UCSD-AML1 (cell line): ENCODE measurements at regions not wholly inside any gene's neighbourhood (a gene's known extent, or its start where the extent isn't known, plus 50 kb on each side); places are given as distances from the start of the nearest gene placed in this dataset.
"Not testable (repeated sequence)": the region's sequence is repeated elsewhere in the genome, so short reads cannot be mapped to it uniquely, and the experiment has no call there.

Source experiments
- DNase-seq: peaks from one replicate; lab custom pipeline; 2025; ENCODE audit not compliant: unreplicated experiment; lab: John Stamatoyannopoulos, UW

DNA sequence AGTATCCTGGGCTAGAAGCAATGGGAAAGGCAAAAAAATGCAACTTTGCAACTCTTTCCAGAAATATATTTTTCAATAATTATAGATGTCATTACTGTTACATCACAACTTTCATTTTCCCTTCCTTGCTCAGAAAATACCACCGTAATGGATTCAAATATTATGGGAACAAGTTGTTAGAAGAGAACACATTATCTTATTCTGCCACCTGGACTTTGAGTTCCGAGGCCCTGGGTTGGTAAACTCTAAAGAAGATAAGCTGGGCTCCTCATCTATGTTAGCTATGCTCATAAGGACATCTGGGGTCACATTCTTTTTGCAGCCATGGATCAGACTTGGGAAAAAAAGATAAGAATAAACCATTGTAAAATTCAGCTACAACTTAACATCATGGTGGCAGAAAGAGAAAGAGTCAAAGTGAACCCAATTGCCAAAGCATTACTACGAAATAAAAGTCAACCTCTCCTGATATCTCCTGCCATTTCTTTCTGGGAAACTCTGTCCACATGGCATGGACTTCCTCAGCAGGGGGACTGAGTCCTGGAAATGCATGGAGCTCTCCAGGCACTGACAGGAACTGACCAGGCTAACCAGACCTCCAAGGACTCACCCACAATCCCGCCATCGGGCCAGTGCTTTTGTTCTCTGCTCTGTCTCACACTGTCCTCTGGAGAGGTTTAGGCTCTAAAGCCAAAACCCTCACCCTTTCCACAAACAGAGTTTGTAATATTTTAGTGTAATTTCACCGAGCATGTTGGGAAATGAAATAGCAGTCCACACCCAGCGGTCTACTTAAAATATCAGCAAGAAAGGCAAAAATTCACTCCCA lies 499.1 kb upstream of the RUNX1 start:
- no peak for DNase-seq

DNA sequence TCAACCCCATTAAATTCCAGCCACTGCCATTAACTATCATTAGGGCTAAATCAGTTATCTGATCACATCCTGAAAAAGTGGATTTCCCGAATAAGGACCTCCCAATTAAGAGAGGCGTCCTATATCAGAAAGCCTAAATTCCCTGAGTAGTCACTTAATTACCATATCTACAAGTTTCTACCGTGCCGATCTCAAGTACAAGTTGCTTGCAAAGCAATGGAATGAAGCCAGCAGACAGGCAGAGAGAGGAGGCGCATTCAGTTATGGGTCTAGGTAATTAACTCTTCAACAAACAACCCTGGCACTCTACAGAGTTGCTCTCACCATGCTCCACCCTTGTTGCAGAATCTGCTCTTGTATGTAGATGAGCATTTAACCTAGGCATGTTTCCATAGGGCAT lies 494.6 kb upstream of the RUNX1 start:
- no peak for DNase-seq

DNA sequence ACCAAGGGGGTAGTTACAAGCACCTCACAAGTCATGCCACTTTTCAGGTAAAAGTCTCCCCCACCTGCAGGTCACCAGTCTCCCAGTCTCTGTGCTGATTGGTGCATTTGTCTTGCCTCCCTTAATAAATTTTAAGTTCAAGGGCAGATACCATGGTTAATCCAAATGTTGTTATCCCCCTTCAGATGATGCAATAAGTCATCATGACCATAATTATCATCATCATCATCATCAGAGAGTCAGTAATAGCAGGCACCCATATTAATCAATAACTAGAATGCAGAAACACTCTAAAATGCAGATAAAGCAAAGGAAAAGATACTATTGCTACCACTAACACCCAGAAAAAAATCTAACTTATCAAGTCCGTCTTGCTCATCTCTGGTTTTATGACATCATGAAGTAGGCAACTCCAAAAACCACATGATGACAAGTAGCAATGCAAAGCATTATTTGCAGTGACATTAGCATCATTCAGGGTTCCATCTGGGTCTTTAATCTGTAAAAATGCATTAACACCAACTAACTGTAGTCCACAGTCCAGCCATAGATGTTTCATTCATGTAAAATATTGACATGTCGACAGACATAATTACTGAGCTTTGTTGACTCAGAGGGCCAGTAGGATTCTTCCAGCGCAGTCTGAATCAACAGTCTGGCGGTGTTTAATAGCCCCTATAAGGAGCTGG lies 492.0 kb upstream of the RUNX1 start:
- DNase-seq = no peak

- no peak for DNase-seq
Measured at GRCh38 chr21:35538386-35538785, 489.3 kb upstream of the RUNX1 start.

DNA sequence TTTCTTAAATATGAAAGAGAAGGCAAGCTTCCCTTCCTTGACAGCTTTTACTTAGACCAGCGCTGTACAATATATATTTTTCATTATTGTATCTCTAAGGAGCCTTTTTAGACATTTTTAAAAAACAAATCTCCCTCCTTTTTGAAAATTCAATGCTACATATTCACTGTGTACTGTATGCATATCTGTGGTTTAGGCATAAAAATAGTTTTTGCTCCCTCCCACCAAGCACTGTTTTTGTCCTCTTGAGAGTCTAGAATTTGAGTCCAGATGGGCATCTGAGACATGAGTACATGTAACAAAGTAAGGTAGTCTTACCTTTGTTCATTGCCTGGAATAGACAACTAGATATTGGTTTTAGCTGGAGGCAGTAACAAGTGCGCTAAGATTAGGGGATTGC lies 488.5 kb upstream of the RUNX1 start:
- no peak for DNase-seq

GRCh38 chr21:35533893-35534292 lies 484.8 kb upstream of the RUNX1 start:
- DNase-seq = no peak

DNA sequence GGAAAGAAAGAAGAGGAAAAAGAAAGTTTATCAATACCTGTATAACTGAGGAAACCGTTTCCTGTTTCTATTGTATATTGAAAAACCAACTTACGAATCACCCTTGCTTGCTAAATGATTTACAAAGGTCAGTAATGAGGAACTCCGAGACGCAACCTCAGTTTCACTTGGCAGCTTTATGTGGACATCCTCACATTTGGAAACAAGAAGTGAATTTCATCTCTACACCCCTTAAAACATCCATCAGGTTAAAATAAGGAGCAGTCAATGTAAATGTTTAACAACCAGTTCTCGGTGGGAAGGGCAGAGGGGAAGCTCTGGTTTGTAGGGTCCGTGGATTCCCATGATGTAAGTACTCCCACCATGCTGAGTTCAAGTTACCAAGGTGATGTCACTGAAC lies 481.7 kb upstream of the RUNX1 start:
- no peak for DNase-seq

GRCh38 chr21:35529171-35529863 lies 480.2 kb upstream of the RUNX1 start:
- DNase-seq = no peak

GRCh38 chr21:35528116-35529042 lies 479.3 kb upstream of the RUNX1 start:
- DNase-seq = peak; percentile 19

DNA sequence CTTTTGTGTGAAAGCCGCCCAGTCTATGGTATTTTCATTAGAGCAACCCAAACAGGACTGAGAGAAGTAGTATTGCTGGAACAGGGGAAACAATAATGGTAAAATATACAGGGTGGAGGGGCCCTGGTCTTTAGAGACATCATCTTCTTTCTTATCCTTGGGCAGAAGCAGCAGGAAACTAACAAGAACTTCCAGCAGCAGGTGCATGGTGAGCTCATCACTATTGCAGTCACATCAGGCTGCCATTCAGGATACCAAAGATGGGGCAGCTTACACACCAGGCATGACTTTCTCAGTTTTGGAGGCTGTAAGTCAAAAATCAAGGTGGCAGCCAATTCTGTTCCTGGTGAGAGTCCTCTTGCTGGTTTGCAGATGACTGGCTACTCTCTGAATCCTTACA lies 478.3 kb upstream of the RUNX1 start:
- no peak for DNase-seq

- no peak for DNase-seq
Measured at GRCh38 chr21:35525443-35525842, 476.3 kb upstream of the RUNX1 start.

- no peak for DNase-seq
Measured at GRCh38 chr21:35521852-35522505, 472.9 kb upstream of the RUNX1 start.

GRCh38 chr21:35521293-35521692 lies 472.2 kb upstream of the RUNX1 start:
- no peak for DNase-seq

DNA sequence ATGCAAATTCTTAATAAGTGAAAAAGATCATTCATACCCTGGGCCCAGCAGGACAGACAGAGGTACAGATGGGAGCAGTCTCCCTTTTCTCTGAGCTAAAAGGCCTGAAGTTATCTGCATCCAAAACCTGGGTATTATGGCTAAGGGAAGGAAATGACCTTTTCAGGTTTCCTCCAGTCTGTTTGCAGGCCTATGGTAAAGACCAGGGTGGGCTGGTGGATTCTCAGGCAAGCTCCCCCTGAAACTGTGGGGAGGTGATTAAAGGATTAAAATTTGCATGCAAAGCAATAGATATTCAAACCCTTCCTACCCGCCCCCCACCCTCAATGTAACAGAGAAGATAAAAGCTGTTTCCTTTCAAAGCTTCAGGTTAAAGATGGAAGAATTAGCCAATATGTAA lies 471.8 kb upstream of the RUNX1 start:
- no peak for DNase-seq

- DNase-seq = no peak
Measured at GRCh38 chr21:35520302-35520701, 471.2 kb upstream of the RUNX1 start.

- DNase-seq = no peak
Measured at GRCh38 chr21:35517865-35518264, 468.8 kb upstream of the RUNX1 start.

- DNase-seq = not testable (repeated sequence)
Measured at GRCh38 chr21:35516292-35516691, 467.2 kb upstream of the RUNX1 start.

DNA sequence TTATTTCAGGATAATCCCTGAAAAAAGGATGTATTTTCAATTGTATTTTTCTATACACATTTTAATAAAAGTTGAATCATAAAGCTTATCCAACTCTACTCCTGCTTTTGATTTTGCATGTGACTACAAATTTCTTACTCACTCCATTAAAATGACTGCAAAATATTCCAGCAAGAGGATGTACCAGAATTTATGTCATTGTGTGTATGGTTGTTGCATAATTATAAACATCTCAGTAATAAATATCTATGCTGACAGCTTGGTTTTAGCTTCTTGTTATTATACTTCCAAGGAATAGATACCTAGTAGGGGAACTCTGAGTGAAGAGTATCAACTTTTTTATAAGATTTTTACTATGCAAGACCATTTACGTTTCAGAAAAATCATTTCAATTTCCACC lies 463.2 kb upstream of the RUNX1 start:
- DNase-seq = no peak

DNA sequence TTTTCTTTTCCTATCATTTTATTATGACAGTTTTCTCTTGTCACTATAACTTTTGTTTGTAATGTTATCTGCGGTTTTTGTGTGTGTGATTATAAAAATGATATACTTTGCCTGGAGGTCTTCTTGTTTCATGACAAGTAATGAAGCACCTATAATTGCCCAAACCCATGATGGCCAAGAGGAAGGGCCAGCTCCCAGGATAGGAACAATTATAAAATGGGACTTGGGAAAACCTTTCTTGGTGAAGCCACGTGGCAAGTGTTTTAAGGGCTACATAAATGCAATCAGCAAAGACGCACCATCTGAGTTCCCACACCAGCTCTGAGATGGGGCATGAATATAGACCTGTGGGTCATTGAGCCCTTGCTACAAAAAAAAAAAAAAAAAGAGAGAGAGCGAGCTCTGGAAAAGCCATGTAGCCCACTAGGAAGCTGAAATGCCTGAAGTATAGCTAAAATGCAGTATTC lies 462.6 kb upstream of the RUNX1 start:
- DNase-seq = no peak

DNA sequence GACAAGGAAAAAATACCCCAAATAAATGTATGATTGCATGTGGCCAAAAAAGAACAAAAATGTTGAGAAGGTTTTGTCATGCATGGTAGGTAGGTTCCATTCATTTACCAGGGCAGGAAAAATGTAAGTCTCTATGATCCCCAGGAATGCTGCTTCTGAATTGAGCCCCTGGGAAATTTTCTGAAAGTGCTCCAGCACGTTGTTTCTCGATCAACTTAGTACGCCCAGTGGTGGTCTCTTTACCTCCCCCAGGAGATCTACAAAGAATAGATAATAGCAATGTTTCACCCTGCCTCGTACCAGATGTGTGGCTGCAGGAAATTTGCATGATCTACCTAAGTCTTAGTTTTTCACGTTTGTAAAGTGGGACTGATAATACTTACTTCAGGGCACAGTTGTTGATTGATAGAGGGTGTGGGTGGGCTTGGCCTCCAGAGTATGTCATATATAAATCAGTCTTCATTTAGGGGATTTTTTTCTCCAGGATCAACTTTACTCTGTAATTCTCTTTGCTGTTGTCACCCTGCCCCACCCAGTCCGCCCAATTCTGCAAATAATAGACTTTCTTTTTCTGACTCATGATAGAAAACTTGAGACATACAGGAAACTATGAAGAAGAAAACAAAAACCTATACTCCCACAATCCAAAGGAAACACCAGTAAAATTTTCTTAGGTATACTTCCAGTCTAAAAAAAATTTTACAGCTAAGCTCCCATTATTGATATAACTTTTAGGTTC lies 462.0 kb upstream of the RUNX1 start:
- DNase-seq = no peak
